GM19397 (cell line): ENCODE measurements at regions not wholly inside any gene's neighbourhood (a gene's known extent, or its start where the extent isn't known, plus 50 kb on each side); places are given as distances from the start of the nearest gene placed in this dataset.
"Not testable (repeated sequence)": the region's sequence is repeated elsewhere in the genome, so short reads cannot be mapped to it uniquely, and the experiment has no call there.

ENCODE experiments used
- ATAC-seq: cut with Tn5 transposase; IDR thresholded peaks from one replicate; pipeline ENCODE4 v1.9.1; 2021; ENCODE audit warnings: mild to moderate bottlenecking, moderate library complexity; ENCODE audit not compliant: unreplicated experiment

DNA sequence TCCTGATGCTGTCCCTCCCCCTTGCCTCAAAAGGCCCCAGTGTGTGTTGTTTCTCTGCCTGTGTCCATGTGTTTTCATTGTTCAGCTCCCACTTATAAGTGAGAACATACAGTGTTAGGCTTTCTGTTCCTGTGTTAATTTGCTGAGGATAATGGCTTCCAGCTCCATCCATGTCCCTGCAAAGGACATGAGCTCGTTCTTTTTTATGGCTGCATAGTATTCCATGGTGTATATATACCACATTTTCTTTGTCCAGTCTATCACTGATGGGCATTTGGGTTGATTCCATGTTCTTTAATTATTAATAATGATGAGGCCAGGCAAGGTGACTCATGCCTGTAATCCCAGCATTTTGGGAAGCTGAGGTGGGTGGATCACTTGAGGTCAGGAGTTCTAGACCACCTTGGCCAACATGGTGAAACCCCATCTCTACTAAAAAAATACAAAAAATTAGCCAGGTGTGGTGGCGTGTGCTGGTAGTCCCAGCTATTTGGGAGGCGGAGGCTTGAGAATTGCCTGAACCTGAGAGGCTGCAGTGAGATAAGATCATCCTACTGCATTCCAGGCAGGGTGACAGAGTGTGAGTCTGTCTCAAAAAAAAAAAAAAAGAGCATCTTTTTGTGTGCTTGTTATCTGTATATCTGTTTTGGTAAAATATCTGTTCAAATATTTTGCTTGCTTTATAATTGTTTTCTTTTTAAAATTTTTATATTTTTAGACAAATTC, 78.0 kb upstream of the CLINT1 start:
- ATAC-seq, result not testable (repeated sequence)

DNA sequence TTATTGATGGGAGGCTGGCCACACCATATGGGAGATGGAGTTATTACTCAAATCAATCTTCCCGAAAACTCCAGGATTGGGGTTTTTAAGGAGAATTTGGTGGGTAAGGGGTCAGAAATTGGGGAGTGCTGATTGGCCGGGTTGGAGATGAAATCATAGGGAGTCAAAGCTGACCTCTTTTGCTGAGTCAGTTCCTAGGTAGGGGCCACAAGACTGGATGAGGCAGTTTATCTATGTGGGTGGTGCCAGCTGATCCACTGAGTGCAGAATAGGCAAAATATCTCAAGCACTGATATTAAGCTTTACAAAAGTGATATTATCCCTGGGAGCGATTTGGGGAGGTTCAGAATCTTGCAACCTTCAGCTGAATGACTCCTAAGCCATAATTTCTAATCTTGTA, 75.7 kb upstream of the CLINT1 start:
- no peak for ATAC-seq

DNA sequence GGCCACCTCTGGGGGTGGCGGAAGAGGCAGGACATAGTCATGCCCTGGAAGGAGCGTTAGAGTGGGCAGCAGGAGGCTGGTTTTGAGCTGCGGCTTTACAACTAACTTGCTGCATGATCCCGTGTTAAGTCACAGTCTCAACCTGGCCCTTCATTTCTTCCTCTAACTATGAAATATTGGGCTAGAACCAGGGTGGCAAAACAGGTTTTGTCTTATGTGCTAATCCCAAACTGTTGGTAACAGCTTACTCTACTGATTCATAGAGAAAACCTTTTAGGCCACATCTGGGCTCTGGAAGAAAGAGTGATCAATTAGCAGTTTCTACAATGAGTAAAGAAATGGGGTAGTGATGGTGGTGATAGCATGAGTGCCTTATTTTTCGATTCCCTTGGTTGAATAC, 74.1 kb upstream of the CLINT1 start:
- ATAC-seq, result no peak

DNA sequence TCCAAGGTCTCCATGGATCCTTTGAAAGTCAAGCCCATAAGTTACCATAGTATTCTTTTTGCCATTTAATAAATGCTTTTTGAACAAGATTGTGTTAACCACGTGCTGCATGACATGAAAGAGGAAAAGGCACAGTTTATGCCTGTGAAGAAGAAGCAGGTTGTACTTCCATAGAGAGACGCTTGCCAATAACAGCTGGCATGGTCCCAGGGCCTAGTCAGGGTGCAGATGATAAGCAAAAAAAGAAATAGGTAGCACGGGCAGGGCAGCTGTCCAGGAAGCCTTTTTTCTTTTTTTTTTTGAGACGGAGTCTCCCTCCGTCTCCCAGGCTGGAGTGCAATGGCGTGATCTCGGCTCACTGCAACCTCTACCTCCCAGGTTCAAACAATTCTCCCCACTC, 71.8 kb upstream of the CLINT1 start:
- ATAC-seq, result no peak

DNA sequence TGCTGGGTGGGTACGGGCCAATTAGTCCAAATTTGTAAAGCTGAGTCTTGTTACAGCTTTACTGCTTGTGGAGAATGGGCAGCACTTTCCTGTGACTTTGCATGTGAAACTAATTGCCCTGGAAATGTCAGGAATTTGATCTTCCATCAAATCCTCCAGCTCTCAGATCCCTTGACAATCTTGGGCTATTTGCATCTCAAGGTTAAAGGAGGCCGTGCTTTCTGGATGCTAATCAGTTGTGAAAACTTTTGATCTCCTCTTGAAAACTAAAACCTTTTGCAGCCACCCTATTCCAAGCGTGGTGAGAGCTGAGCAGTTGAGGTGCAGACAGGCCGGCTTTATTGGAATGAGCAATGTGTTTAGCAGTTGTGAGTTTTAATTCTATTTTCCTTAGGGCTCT, 68.0 kb upstream of the CLINT1 start:
- ATAC-seq, result no peak

DNA sequence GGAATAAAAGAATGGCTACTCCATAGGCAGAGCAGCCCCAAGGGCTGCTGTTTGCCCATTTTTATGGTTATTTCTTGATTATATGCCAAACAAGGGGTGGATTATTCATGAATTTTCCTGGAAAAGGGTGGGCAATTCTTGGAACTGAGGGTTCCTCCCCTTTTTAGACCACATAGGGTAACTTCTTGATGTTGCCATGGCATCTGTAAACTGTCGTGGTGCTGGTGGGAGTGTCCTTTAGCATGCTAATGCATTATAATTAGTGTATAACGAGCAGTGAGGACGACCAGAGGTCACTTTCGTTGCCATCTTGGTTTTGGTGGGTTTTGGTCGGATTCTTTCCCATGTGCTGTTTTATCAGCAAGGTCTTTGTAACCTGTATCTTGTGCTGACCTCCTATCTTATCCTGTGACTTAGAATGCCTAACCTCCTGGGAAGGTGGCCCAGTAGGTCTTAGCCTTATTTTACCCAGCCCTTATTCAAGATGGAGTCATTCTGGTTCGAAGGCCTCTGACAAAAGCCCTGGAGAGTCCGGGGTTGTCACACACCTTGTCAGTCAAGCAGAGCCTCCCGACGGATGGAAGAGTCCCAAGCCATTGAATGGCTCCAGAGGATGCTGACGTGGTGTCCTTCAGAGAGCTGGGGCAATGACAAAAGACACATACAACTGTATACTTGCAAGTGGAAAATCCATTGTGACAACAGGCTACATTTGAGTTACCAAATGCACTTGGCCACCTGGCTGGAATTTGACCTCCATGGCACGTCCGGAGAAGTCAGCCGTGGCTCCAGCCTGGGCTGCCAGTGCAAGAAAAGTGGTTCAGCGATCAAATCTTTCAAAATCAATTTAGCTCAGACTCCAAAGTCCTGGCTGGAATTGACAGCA, 67.1 kb upstream of the CLINT1 start:
- no peak for ATAC-seq

DNA sequence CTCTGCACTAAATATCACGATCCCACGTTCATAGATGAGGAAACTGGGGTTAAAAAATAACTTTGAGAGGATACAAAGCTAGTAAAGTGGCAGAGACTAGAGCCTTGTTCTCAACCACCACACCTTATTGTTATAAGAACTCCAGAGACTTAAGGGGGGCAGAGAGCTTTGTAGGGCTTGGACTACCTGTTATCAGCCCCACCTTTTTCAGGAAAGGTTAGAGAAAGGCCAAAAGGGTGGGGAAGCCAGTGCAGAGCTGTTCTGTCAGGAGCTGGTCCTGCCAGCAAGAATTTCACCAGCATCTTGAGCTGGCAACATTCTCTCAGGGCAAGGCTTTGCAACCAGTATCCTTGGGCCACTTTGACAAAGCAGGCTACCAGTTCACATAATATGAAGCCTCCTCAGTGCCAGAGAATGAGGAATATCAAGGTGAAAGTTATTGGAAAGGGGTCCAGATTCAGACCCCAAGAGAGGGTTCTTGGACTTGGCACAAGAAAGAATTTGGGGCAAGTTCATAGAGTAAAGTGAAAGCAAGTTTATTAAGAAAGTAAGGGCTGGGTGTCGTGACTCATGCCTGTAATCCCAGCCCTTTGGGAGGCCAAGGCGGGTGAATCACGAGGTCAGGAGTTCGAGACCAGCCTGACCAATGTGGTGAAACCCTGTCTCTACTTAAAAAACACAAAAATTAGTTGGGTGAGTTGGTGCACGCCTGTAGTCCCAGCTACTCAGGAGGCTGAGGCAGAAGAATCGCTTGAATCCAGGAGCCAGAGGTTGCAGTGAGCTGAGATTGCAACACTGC, 66.2 kb upstream of the CLINT1 start:
- no peak for ATAC-seq

DNA sequence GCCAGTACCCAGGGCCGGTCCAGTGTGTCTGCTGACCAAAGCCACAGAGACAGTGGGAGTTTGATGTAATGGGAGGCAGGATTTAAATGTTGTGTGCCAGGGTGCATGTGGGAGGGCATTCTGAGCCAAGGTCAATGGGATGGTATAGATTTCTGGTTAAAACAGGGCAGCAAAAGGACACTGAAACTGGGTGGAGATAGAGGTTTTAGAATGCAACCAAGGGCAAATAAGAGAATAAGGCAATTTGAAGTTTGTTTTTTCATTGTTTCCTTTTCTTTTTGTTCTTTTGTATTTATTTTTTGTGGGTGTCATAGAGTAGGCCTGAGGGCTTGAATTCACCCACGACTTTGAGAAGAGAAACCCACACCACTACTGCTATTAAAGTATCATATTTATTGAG, 65.5 kb upstream of the CLINT1 start:
- ATAC-seq, result no peak

DNA sequence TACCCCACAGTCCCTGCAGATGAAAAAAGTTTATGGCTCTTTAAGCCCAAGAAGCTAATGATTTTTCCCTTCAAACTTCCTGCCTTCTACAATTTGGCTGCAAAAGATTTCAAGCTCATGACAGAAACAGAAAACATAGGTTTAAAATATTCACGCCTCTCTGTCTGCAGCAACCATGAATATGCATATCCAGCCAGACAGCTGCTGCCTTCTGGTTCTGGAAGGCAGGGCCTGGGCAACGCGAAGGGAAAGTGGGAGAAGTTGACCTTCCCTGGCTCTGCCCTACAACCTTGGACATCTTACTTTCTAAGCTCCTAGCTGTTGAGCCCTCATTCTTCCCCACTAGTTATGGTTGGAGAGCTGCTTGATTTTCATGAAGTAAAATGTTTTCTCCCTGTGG, 64.8 kb upstream of the CLINT1 start:
- no peak for ATAC-seq

DNA sequence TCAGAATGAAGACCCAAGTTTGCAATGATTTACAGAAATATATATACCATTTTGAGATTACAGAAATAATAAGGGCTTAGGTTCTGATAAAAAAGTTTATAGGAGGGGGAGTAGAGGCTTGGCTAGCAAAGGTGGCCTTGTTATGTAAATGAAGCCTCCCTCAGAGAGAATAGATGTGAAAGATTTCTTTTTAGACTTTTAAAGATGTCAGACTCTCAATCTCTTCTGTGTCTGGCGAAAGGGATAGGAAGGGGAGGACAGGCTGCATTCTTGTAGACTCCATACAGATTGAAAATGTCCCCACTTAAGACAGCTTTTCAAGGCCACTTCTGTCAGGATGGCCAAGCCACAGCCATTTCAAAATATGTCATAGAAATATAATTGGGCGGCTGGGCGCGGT, 63.1 kb upstream of the CLINT1 start:
- no peak for ATAC-seq

DNA sequence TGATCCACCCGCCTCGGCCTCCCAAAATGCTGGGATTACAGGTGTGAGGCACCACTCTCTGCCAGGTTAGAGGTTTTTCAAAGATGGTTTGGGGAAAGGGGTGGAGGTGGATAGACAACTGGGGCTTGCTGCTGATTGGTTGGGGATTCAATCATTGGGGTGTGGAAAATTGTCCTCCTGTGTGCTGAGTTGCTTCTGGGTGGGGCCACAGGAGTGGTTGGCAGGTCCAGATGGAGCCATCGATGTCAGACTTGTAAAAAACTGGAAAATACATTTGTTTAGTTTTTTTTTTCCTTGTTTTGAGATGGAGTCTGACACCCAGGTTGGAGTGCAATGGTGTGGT, 61.9 kb upstream of the CLINT1 start:
- no peak for ATAC-seq

DNA sequence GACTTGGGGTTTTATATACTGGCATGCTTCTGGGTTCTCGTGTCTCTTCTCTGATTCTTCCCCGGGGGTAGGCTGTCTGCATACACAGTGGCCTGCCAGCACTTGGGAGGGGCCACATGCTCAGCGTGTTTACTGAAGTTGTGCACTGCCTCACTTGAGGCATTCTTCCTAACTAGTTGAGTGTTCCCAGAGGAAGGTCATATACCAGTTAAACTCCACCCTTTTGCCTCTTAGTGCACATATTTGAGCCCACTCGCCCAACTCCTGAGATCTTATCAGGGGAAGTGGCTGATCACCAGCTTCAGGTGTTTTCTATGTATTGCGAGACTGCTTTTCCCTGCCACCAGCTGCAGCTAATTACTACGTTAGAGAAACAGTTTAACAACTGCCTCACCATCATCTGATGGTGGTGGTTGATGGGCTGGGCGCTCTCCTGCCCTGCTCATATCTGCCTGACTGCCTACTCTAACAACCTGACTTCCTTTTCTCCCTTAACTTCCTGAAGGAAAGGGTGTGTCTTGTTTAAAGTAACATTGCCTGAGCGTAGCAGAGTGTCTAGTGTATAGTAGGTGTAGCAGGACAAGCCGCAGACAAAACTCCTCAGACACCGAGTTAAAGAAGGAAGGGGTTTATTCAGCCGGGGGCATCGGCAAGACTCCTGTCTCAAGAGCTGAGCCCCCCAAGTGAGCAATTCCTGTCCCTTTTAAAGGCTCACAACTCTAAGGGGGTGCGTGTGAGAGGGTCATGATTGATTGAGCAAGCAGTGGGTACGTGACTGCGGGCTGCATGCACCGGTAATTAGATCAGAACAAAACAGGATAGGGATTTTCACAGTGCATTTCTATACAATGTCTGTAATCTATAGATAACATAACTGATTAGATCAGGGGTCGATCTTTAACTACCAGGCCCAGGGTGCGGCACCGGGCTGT, 60.1 kb upstream of the CLINT1 start:
- no peak for ATAC-seq

DNA sequence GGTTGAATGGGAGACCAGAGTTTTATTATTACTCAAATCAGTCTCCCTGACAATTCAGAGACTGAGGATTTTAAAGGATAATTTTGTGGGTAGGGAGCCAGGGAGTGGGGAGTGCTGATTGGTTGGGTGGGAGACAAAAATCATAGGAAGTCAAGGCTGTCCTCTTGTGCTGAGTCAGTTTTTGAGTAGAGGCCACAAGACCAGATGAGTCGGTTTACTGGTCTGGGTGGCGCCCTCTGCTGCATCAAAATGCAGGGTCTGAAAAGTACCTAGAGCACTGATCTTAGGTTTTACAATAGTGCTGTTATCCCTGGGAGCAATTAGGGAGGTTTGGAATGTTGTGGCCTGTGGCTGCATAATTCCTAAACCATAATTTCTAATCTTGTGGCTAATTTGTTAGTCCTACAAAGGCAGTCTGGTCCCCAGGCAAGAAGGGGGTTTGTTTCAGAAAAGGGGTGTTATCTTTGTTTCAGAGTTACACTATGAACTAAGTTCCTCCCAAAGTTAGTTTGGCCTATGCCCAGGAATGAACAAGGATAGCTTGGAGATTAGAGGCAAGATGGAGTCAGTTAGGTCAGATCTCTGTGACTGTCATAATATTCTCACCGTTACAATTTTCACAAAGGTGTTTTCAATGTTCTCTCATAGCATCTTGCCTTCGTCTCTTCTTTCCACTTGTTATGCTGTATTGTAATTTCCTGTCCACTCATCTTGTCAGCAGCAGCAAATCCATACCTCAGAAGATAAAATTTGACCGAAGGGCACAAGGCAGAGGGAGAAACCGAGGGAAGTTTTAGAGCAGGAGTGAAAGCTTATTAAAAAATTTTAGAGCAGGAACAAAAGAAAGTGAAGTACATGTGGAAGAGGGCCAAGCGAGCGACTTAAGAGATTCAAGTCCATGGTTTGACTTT, 59.2 kb upstream of the CLINT1 start:
- ATAC-seq, result no peak

DNA sequence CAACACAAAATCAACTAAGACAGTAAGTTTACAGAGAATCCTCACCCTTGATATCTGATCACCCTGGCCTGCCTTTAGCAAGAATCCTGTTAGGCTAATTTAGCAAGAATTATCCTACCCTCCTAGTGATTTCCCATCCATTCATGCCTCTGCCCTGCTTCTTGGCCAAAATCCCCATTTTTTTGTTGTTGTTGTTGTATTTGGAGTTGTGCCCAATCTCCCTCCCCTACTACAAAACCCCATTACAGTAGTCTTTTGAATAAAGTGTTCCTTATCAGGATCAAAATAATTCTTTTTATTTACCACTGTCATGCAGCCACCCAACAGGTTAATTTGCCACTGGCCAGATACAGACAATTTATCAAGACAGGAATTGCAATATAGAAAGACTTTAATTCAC, 58.5 kb upstream of the CLINT1 start:
- no peak for ATAC-seq

DNA sequence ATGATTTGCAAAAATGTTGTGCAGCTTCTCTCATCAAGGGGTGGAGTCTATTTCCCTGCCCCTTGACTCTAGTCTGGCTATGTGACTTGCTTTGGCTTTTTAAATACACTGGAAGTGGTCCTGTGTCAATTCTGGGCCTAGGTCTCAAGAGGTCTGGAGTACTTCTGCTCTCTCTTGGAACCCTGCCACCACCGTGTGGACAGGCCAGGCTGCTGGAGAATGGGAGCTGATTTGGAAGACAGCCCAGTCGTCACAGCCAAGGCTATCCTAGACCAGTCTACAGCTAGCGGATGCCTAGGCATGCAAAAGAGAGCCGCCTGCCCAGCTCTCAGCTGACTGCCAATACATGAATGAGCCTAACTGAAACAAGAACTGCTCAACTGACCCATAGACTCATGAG, 56.7 kb upstream of the CLINT1 start:
- no peak for ATAC-seq

DNA sequence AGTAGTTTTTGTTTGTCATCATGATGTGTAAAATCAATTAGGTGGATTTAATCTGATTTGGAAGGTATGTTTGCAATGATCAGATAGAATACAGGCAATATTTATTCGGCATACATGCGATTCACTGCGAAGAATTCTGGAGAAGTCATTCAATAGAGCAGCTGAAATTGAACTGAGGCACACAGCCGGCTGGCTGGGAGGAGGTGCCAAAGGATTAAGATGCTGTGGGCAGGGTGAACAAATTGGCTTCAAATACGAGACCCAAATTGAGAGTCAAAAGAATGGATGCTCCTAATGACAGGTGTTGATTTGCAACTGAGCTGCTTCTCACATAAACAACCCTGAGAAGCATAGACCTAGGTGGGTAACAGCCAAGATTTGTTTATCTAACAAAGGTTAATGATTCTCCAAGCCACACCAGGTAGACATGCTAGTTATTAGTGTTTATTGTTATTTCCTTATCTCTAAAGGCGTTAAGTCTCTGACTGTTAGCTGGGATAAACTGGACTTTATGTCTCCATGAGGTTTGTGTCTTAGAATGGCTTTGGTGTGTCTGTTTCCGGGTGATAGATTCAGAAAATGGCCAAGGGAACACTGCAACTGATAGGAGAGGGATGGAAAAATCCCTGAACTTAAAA, 55.3 kb upstream of the CLINT1 start:
- ATAC-seq, result no peak

DNA sequence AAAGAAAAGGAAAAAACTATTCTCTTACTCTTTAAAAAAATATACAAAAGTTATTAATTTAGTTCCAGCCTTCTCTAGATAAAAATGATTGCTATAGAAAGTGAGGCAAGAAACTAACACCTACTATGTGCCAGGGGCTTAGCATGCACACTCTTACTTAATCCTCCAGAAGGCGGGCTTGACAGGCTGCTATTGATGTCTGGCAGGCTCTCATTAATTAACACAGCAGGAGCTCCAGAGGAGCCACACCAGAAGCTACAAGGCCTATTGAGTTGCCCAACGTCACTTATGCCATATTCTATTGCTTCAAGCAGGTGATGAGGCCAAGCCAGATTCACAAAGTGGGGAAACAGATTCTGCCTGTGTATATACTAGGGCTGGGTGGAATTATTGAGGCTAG, 54.6 kb upstream of the CLINT1 start:
- ATAC-seq, result no peak

DNA sequence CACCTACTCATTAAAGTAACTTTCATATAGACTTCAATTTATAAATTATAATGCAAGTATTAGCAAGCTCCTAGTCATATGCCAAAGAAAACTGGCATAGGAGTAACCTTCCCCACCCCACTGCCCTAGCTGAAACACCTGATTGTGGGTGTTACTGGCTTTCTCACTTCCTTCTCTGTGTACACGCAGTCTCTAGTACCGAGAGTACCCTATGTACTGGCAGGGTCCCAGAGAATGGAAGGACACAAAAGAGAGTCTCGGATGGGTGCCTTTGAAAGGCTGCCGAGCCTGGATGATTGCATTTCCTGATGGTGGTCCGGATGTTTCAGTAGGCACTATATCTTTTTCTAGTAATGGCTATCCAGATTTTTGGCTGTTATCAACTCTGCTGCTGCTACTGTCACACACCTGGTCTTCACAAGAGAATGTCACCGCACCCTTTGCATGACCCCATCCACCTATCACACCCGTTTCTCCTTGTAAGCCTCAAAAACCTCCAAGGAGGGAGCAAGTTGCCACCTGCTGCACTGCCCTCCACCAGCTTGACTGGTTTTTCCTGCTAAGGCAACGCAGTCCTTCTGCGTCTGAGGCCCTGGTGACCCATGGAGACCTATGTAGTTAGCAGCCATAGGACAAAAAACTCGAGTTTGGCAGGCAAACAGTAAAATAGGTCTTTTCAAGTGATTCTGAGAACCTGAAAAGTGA, 53.8 kb upstream of the CLINT1 start:
- ATAC-seq, result peak; percentile 88

DNA sequence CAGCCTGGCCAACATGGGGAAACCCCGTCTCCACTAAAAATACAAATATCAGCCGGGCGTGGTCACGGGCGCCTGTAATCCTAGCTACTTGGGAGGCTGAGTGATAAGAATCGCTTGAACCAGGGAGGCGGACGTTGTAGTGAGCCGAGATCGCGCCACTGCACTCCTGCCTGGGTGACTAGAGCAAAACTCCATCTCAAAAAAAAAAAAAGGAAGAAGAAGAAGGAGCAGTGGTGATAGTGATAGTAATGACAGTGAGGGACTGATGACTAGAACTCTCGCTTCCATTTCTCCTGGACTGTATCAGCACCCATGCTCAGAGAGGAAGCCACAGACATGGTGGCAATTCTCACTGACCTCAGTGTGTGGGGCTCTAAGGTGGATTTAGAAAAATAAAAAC, 52.6 kb upstream of the CLINT1 start:
- ATAC-seq, result no peak
